Activated T-helper 17 cell treated with anti-CD3 and anti-CD28 coated beads, Interleukin-2, amount 50 U/mL, for 72 hours (primary cell): ENCODE measurements at regions not wholly inside any gene's neighbourhood (a gene's known extent, or its start where the extent isn't known, plus 50 kb on each side); places are given as distances from the start of the nearest gene placed in this dataset.

ENCODE experiments used
- ATAC-seq: fragments of 150-1000 bp; cut with Tn5 transposase; replicated peaks from 2 replicates; pipeline ENCODE4 v1.10.0; 2021; ENCODE audit warnings: mild to moderate bottlenecking, moderate library complexity
- H3K27ac Mint-ChIP-seq: one replicate; pipeline ENCODE4 v1.8.0; 2022; ENCODE audit warnings: mixed read lengths
- H3K27me3 Mint-ChIP-seq: one replicate; pipeline ENCODE4 v1.8.0; 2022; ENCODE audit warnings: mixed read lengths
- H3K36me3 Mint-ChIP-seq: one replicate; pipeline ENCODE4 v1.8.0; 2022; ENCODE audit warnings: low read depth, mild to moderate bottlenecking, mixed read lengths
- H3K4me1 Mint-ChIP-seq: one replicate; pipeline ENCODE4 v1.8.0; 2022; ENCODE audit warnings: mixed read lengths
- H3K4me3 Mint-ChIP-seq: one replicate; pipeline ENCODE4 v1.8.0; 2022; ENCODE audit warnings: mild to moderate bottlenecking, mixed read lengths
- H3K9me3 Mint-ChIP-seq: one replicate; pipeline ENCODE4 v1.8.0; 2022; ENCODE audit warnings: mixed read lengths

- H3K36me3 Mint-ChIP-seq = no peaks in the 10 kb centered on the region
Measured at GRCh38 chr9:115925424-115925823, 228.2 kb upstream of the PAPPA start.

GRCh38 chr9:115930472-115930871 is 223.1 kb upstream of the PAPPA start:
- Mint-ChIP-seq H3K9me3 (peaks cover 10% of the 10 kb centered on the region), H3K36me3 (no peaks in the 10 kb centered on the region), H3K4me1 (no peaks in the 10 kb centered on the region), H3K27me3 (peaks cover 7% of the 10 kb centered on the region), H3K27ac (no peak overlapping the region), H3K4me3 (no peak overlapping the region)
- no peak for ATAC-seq

More at GRCh38 chr9:115925424-115925823, 228.2 kb upstream of the PAPPA start:
- ATAC-seq = no peak
- H3K4me3 Mint-ChIP-seq = no peak overlapping the region
- no peaks in the 10 kb centered on the region for H3K27me3 Mint-ChIP-seq
- H3K27ac Mint-ChIP-seq = no peak overlapping the region
- no peaks in the 10 kb centered on the region for H3K9me3 Mint-ChIP-seq
- H3K4me1 Mint-ChIP-seq = no peaks in the 10 kb centered on the region

GRCh38 chr9:115938479-115938878 is 215.1 kb upstream of the PAPPA start:
- no peak overlapping the region for H3K4me3 Mint-ChIP-seq

GRCh38 chr9:115939065-115939765 is 214.4 kb upstream of the PAPPA start:
- Mint-ChIP-seq H3K4me3 (no peak overlapping the region), H3K27ac (no peak overlapping the region), H3K36me3 (no peaks in the 10 kb centered on the region)

More at GRCh38 chr9:115938479-115938878, 215.1 kb upstream of the PAPPA start:
- Mint-ChIP-seq H3K4me1 (no peaks in the 10 kb centered on the region), H3K27ac (no peak overlapping the region), H3K9me3 (peaks cover 3% of the 10 kb centered on the region), H3K36me3 (no peaks in the 10 kb centered on the region), H3K27me3 (peaks cover 4% of the 10 kb centered on the region)
- ATAC-seq = no peak

GRCh38 chr9:115941561-115942315 is 211.9 kb upstream of the PAPPA start:
- H3K4me3 Mint-ChIP-seq = no peak overlapping the region

More at GRCh38 chr9:115939065-115939765, 214.4 kb upstream of the PAPPA start:
- Mint-ChIP-seq H3K27me3 (peaks cover 4% of the 10 kb centered on the region), H3K4me1 (no peaks in the 10 kb centered on the region), H3K9me3 (peaks cover 3% of the 10 kb centered on the region)
- no peak for ATAC-seq

GRCh38 chr9:115943431-115944165 is 210.0 kb upstream of the PAPPA start:
- no peaks in the 10 kb centered on the region for H3K4me1 Mint-ChIP-seq
- no peak for ATAC-seq
- no peaks in the 10 kb centered on the region for H3K36me3 Mint-ChIP-seq
- no peak overlapping the region for H3K4me3 Mint-ChIP-seq
- H3K27ac Mint-ChIP-seq = no peak overlapping the region
- no peaks in the 10 kb centered on the region for H3K9me3 Mint-ChIP-seq
- H3K27me3 Mint-ChIP-seq = peaks cover 4% of the 10 kb centered on the region

More at GRCh38 chr9:115941561-115942315, 211.9 kb upstream of the PAPPA start:
- no peaks in the 10 kb centered on the region for H3K4me1 Mint-ChIP-seq
- no peaks in the 10 kb centered on the region for H3K36me3 Mint-ChIP-seq
- ATAC-seq = no peak
- H3K9me3 Mint-ChIP-seq = no peaks in the 10 kb centered on the region
- H3K27me3 Mint-ChIP-seq = peaks cover 4% of the 10 kb centered on the region
- H3K27ac Mint-ChIP-seq = no peak overlapping the region

GRCh38 chr9:115944166-115944948 is 209.2 kb upstream of the PAPPA start:
- Mint-ChIP-seq H3K4me1 (no peaks in the 10 kb centered on the region), H3K4me3 (no peak overlapping the region), H3K9me3 (no peaks in the 10 kb centered on the region), H3K36me3 (no peaks in the 10 kb centered on the region), H3K27ac (no peak overlapping the region), H3K27me3 (peaks cover 4% of the 10 kb centered on the region)
- ATAC-seq = no peak

- no peaks in the 10 kb centered on the region for H3K9me3 Mint-ChIP-seq
- no peak for ATAC-seq
- H3K4me1 Mint-ChIP-seq = no peaks in the 10 kb centered on the region
- H3K27ac Mint-ChIP-seq = no peak overlapping the region
- peaks cover 4% of the 10 kb centered on the region for H3K27me3 Mint-ChIP-seq
- H3K36me3 Mint-ChIP-seq = no peaks in the 10 kb centered on the region
- no peak overlapping the region for H3K4me3 Mint-ChIP-seq
Measured at GRCh38 chr9:115945009-115945431, 208.6 kb upstream of the PAPPA start.

- no peaks in the 10 kb centered on the region for H3K36me3 Mint-ChIP-seq
- peaks cover 9% of the 10 kb centered on the region for H3K27me3 Mint-ChIP-seq
- H3K27ac Mint-ChIP-seq = no peak overlapping the region
- H3K9me3 Mint-ChIP-seq = no peaks in the 10 kb centered on the region
- H3K4me1 Mint-ChIP-seq = no peaks in the 10 kb centered on the region
- no peak overlapping the region for H3K4me3 Mint-ChIP-seq
- no peak for ATAC-seq
Measured at GRCh38 chr9:115946530-115946929, 207.1 kb upstream of the PAPPA start.

- Mint-ChIP-seq H3K27me3 (peaks cover 10% of the 10 kb centered on the region), H3K27ac (no peak overlapping the region), H3K4me3 (no peak overlapping the region), H3K36me3 (no peaks in the 10 kb centered on the region), H3K9me3 (no peaks in the 10 kb centered on the region), H3K4me1 (no peaks in the 10 kb centered on the region)
- ATAC-seq = no peak
Measured at GRCh38 chr9:115951977-115952376, 201.6 kb upstream of the PAPPA start.

GRCh38 chr9:115952430-115953292 is 200.9 kb upstream of the PAPPA start:
- H3K36me3 Mint-ChIP-seq = no peaks in the 10 kb centered on the region
- H3K9me3 Mint-ChIP-seq = no peaks in the 10 kb centered on the region
- peaks cover 10% of the 10 kb centered on the region for H3K27me3 Mint-ChIP-seq
- no peaks in the 10 kb centered on the region for H3K4me1 Mint-ChIP-seq
- H3K27ac Mint-ChIP-seq = no peak overlapping the region
- H3K4me3 Mint-ChIP-seq = no peak overlapping the region
- ATAC-seq = no peak

- no peak overlapping the region for H3K27ac Mint-ChIP-seq
- ATAC-seq = no peak
- no peaks in the 10 kb centered on the region for H3K36me3 Mint-ChIP-seq
- peaks cover 6% of the 10 kb centered on the region for H3K27me3 Mint-ChIP-seq
- peaks cover 2% of the 10 kb centered on the region for H3K9me3 Mint-ChIP-seq
- H3K4me3 Mint-ChIP-seq = no peak overlapping the region
- no peaks in the 10 kb centered on the region for H3K4me1 Mint-ChIP-seq
Measured at GRCh38 chr9:115956371-115956770, 197.2 kb upstream of the PAPPA start.

- no peaks in the 10 kb centered on the region for H3K36me3 Mint-ChIP-seq
- no peak overlapping the region for H3K27ac Mint-ChIP-seq
- peaks cover 8% of the 10 kb centered on the region for H3K27me3 Mint-ChIP-seq
- ATAC-seq = no peak
- H3K4me3 Mint-ChIP-seq = no peak overlapping the region
- no peaks in the 10 kb centered on the region for H3K4me1 Mint-ChIP-seq
- peaks cover 5% of the 10 kb centered on the region for H3K9me3 Mint-ChIP-seq
Measured at GRCh38 chr9:115957585-115957984, 196.0 kb upstream of the PAPPA start.
